ENCODE measurements at regions not wholly inside any gene's neighbourhood (a gene's known extent, or its start where the extent isn't known, plus 50 kb on each side); places are given as distances from the start of the nearest gene placed in this dataset.

DNA sequence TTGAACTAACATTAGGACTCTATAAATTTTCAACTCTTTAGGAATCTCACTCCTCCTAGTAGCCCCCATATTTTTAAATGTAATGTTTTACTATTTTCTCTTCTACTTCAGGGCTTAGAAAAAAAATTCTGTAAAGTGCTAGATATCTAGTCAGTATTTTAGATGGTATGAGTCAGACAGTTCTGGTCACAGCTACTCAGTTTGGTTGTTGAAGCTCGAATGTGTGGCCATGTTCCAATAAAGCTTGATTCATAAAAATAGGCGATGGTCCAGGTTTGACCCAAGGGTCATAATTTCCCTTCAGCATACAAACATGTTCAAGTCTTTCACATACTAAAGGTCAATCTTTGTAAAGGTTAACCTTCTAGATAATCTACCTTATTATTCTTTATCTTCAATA, 566.0 kb upstream of the CDH18 start:
- TF ChIP-seq WIZ (CRISPR knock-in tag; IDR thresholded peaks at IDR 0.05) = no peak
- no peak for TF ChIP-seq GPN1 (CRISPR knock-in tag; IDR thresholded peaks at IDR 0.05; ENCODE audit: borderline replicate concordance)
- TF ChIP-seq, protein P1, sequence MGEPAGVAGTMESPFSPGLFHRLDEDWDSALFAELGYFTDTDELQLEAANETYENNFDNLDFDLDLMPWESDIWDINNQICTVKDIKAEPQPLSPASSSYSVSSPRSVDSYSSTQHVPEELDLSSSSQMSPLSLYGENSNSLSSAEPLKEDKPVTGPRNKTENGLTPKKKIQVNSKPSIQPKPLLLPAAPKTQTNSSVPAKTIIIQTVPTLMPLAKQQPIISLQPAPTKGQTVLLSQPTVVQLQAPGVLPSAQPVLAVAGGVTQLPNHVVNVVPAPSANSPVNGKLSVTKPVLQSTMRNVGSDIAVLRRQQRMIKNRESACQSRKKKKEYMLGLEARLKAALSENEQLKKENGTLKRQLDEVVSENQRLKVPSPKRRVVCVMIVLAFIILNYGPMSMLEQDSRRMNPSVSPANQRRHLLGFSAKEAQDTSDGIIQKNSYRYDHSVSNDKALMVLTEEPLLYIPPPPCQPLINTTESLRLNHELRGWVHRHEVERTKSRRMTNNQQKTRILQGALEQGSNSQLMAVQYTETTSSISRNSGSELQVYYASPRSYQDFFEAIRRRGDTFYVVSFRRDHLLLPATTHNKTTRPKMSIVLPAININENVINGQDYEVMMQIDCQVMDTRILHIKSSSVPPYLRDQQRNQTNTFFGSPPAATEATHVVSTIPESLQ (CRISPR knock-in tag; conservative IDR thresholded peaks at IDR 0.05) = no peak
- TF ChIP-seq ZNF546 (CRISPR knock-in tag; conservative IDR thresholded peaks at IDR 0.05) = no peak
- no peak for TF ChIP-seq JUNB (CRISPR knock-in tag; IDR thresholded peaks at IDR 0.05; ENCODE audit: borderline replicate concordance)
- no peak for TF ChIP-seq YY1 (IDR thresholded peaks at IDR 0.05; ENCODE audit: insufficient read depth, insufficient replicate concordance, low read depth, low read length)
- TF ChIP-seq, protein P2, sequence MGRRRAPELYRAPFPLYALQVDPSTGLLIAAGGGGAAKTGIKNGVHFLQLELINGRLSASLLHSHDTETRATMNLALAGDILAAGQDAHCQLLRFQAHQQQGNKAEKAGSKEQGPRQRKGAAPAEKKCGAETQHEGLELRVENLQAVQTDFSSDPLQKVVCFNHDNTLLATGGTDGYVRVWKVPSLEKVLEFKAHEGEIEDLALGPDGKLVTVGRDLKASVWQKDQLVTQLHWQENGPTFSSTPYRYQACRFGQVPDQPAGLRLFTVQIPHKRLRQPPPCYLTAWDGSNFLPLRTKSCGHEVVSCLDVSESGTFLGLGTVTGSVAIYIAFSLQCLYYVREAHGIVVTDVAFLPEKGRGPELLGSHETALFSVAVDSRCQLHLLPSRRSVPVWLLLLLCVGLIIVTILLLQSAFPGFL (CRISPR knock-in tag; IDR thresholded peaks at IDR 0.05) = no peak
- no peak for TF ChIP-seq CEBPB (IDR thresholded peaks at IDR 0.05; ENCODE audit: borderline replicate concordance, low read depth, low read length)
- TF ChIP-seq ZNF207 (IDR thresholded peaks at IDR 0.05; ENCODE audit: borderline replicate concordance) = no peak
- no peak for TF ChIP-seq ZFP41 (CRISPR knock-in tag; IDR thresholded peaks at IDR 0.05; ENCODE audit: borderline replicate concordance)
- TF ChIP-seq GTF2F1 (IDR thresholded peaks at IDR 0.05; ENCODE audit: low read length) = no peak
- no peak for TF ChIP-seq POLR2A (IDR thresholded peaks at IDR 0.05; ENCODE audit: insufficient read depth in 1 of 2, low read depth in 2 of 2, low read length in 2 of 2)
